CD4-positive, alpha-beta T cell treated with Interleukin-6 for 4 hours (primary cell): ENCODE measurements at regions not wholly inside any gene's neighbourhood (a gene's known extent, or its start where the extent isn't known, plus 50 kb on each side); places are given as distances from the start of the nearest gene placed in this dataset.
"Not testable (repeated sequence)": the region's sequence is repeated elsewhere in the genome, so short reads cannot be mapped to it uniquely, and the experiment has no call there.

Source experiments
- DNase-seq: peaks from one replicate; pipeline ENCODE4 v3.0.0-alpha.2; 2020; ENCODE audit warnings: mixed read lengths

- no peak for DNase-seq
Measured at GRCh38 chr10:42351745-42352144, 286.6 kb downstream of the ZNF33B start.

- not testable (repeated sequence) for DNase-seq
Measured at GRCh38 chr10:42336593-42337337, 301.6 kb downstream of the ZNF33B start.

GRCh38 chr10:42335653-42336296, 302.6 kb downstream of the ZNF33B start:
- not testable (repeated sequence) for DNase-seq

GRCh38 chr10:42304341-42304740, 334.0 kb downstream of the ZNF33B start:
- no peak for DNase-seq

- not testable (repeated sequence) for DNase-seq
Measured at GRCh38 chr10:42281896-42282295, 356.5 kb downstream of the ZNF33B start.

- DNase-seq, result not testable (repeated sequence)
Measured at GRCh38 chr10:42269788-42270187, 368.6 kb downstream of the ZNF33B start.

GRCh38 chr10:42263259-42263658, 375.1 kb downstream of the ZNF33B start:
- DNase-seq, result not testable (repeated sequence)

- not testable (repeated sequence) for DNase-seq
Measured at GRCh38 chr10:42243002-42243401, 395.4 kb downstream of the ZNF33B start.

GRCh38 chr10:42242135-42242805, 396.1 kb downstream of the ZNF33B start:
- no peak for DNase-seq

GRCh38 chr10:42236401-42236800, 402.0 kb downstream of the ZNF33B start:
- not testable (repeated sequence) for DNase-seq

GRCh38 chr10:42235736-42236135, 402.6 kb downstream of the ZNF33B start:
- DNase-seq, result not testable (repeated sequence)

GRCh38 chr10:42235241-42235640, 403.1 kb downstream of the ZNF33B start:
- not testable (repeated sequence) for DNase-seq

- DNase-seq, result not testable (repeated sequence)
Measured at GRCh38 chr10:42234506-42234905, 403.9 kb downstream of the ZNF33B start.

- not testable (repeated sequence) for DNase-seq
Measured at GRCh38 chr10:42233461-42234206, 404.7 kb downstream of the ZNF33B start.

- DNase-seq, result not testable (repeated sequence)
Measured at GRCh38 chr10:42232955-42233354, 405.4 kb downstream of the ZNF33B start.

GRCh38 chr10:42230812-42231211, 407.6 kb downstream of the ZNF33B start:
- DNase-seq, result not testable (repeated sequence)

GRCh38 chr10:42230115-42230514, 408.3 kb downstream of the ZNF33B start:
- not testable (repeated sequence) for DNase-seq

GRCh38 chr10:42227859-42228258, 410.5 kb downstream of the ZNF33B start:
- not testable (repeated sequence) for DNase-seq

GRCh38 chr10:42193588-42193987, 444.8 kb downstream of the ZNF33B start:
- not testable (repeated sequence) for DNase-seq

- not testable (repeated sequence) for DNase-seq
Measured at GRCh38 chr10:42192450-42192849, 445.9 kb downstream of the ZNF33B start.

- DNase-seq, result not testable (repeated sequence)
Measured at GRCh38 chr10:42187501-42188195, 450.7 kb downstream of the ZNF33B start.
